NCI-H510A (cell line): ENCODE measurements at regions not wholly inside any gene's neighbourhood (a gene's known extent, or its start where the extent isn't known, plus 50 kb on each side); places are given as distances from the start of the nearest gene placed in this dataset.
A peak's percentile ranks its signal among the peaks of the same experiment; 100 is the strongest.
"Not testable (repeated sequence)": the region's sequence is repeated elsewhere in the genome, so short reads cannot be mapped to it uniquely, and the experiment has no call there.

Experiments used
- DNase-seq: peaks from one replicate; lab custom pipeline; 2025; lab: John Stamatoyannopoulos, UW

- no peak for DNase-seq
Measured at GRCh38 chr12:76664731-76665130, 99.2 kb upstream of the ZDHHC17 start.

GRCh38 chr12:76666290-76666835 lies 97.6 kb upstream of the ZDHHC17 start:
- DNase-seq = no peak

GRCh38 chr12:76669981-76670380 lies 93.9 kb upstream of the ZDHHC17 start:
- no peak for DNase-seq

GRCh38 chr12:76670776-76671175 lies 93.1 kb upstream of the ZDHHC17 start:
- no peak for DNase-seq

- no peak for DNase-seq
Measured at GRCh38 chr12:76674669-76675315, 89.1 kb upstream of the ZDHHC17 start.

GRCh38 chr12:76676261-76676660 lies 87.7 kb upstream of the ZDHHC17 start:
- not testable (repeated sequence) for DNase-seq

- no peak for DNase-seq
Measured at GRCh38 chr12:76678992-76679391, 84.9 kb upstream of the ZDHHC17 start.

- no peak for DNase-seq
Measured at GRCh38 chr12:76679778-76680177, 84.1 kb upstream of the ZDHHC17 start.

GRCh38 chr12:76680940-76681339 lies 83.0 kb upstream of the ZDHHC17 start:
- DNase-seq = no peak

GRCh38 chr12:76685246-76685678 lies 78.7 kb upstream of the ZDHHC17 start:
- DNase-seq = peak; percentile 32

GRCh38 chr12:76687981-76688380 lies 75.9 kb upstream of the ZDHHC17 start:
- no peak for DNase-seq

GRCh38 chr12:76688631-76689030 lies 75.3 kb upstream of the ZDHHC17 start:
- DNase-seq = no peak

GRCh38 chr12:76690921-76691700 lies 72.8 kb upstream of the ZDHHC17 start:
- no peak for DNase-seq

GRCh38 chr12:76692846-76693245 lies 71.1 kb upstream of the ZDHHC17 start:
- no peak for DNase-seq

- no peak for DNase-seq
Measured at GRCh38 chr12:76694369-76694768, 69.5 kb upstream of the ZDHHC17 start.

- DNase-seq = no peak
Measured at GRCh38 chr12:76696186-76696585, 67.7 kb upstream of the ZDHHC17 start.

- no peak for DNase-seq
Measured at GRCh38 chr12:76697849-76698248, 66.1 kb upstream of the ZDHHC17 start.

GRCh38 chr12:76698316-76698715 lies 65.6 kb upstream of the ZDHHC17 start:
- DNase-seq = no peak

GRCh38 chr12:76698966-76699365 lies 64.9 kb upstream of the ZDHHC17 start:
- DNase-seq = no peak

GRCh38 chr12:76701690-76702089 lies 62.2 kb upstream of the ZDHHC17 start:
- no peak for DNase-seq

- DNase-seq = no peak
Measured at GRCh38 chr12:76702946-76703345, 61.0 kb upstream of the ZDHHC17 start.

- no peak for DNase-seq
Measured at GRCh38 chr12:76704693-76705092, 59.2 kb upstream of the ZDHHC17 start.

GRCh38 chr12:76706101-76706500 lies 57.8 kb upstream of the ZDHHC17 start:
- no peak for DNase-seq
